ENCODE measurements at regions not wholly inside any gene's neighbourhood (a gene's known extent, or its start where the extent isn't known, plus 50 kb on each side); places are given as distances from the start of the nearest gene placed in this dataset.

GRCh38 chr15:69747193-69747592 lies 294.6 kb downstream of the RPLP1 start:
- no peak for TF ChIP-seq CTCF (IDR thresholded peaks at IDR 0.05; ENCODE audit: low read depth, low read length, poor library complexity, severe bottlenecking)
- TF ChIP-seq EZH2phosphoT487 (IDR thresholded peaks at IDR 0.05; ENCODE audit: borderline replicate concordance, low read length): no peak

Data from DOHH2 (cell line).